ENCODE measurements at regions not wholly inside any gene's neighbourhood (a gene's known extent, or its start where the extent isn't known, plus 50 kb on each side); places are given as distances from the start of the nearest gene placed in this dataset.

DNA sequence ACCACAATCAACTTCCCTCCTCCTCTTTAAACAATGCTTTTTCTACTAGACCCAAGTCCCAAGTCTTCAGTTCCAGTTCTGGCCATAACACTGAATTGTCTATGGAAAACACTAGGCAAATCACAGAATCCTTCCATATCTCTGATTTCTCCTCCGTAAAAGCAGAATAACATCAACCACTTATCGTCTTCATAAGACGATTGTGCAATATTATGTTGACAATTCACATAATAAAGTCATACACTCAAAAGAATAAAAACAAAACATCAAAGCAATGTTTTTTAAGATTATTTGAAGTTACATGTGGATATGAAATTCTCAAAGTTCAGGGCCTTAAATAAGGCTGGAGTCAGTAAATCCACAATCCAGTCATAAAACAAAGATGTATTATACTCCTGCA lies 84.4 kb downstream of the MTERF1 start:
- TF ChIP-seq GATA2 (IDR thresholded peaks at IDR 0.05; ENCODE audit: low read depth, low read length) (no peak), GATA3 (IDR thresholded peaks at IDR 0.05; ENCODE audit: low read depth, low read length) (no peak)
